ENCODE measurements at regions not wholly inside any gene's neighbourhood (a gene's known extent, or its start where the extent isn't known, plus 50 kb on each side); places are given as distances from the start of the nearest gene placed in this dataset.

GRCh38 chr12:70154960-70155589 lies 88.2 kb upstream of the CNOT2 start:
- peaks cover 3% of the 10 kb centered on the region for H3K36me3 Mint-ChIP-seq
- ChIA-PET POLR2A (interaction anchor here (0.6 to 0.7 kb wide), 2 partner anchors 126 to 371 kb away, joined by 3 read pairs; no protein-coding TSS in a partner anchor), CTCF (interaction anchor here in 1 of 2 donors (0.6 kb wide), 1 partner anchor 11 kb away, joined by 3 read pairs; no protein-coding TSS in a partner anchor)

GRCh38 chr12:70157099-70157498 lies 86.1 kb upstream of the CNOT2 start:
- H3K36me3 ChIP-seq (ENCODE audit: control insufficient read depth in 2 of 2, extremely low read depth in 1 of 2, insufficient read depth in 1 of 2, low read length in 1 of 2), result no peaks in the 10 kb centered on the region
- ChIA-PET CTCF (no interaction called here), POLR2A (no interaction called here)
- H3K27ac ChIP-seq (ENCODE audit: low read length), result no peak overlapping the region
- DNase-seq, result no peak
- no peak for ATAC-seq (replicated peaks in 1 of 4)
- peaks cover 7 to 17% of the 10 kb centered on the region in 2 donors for H3K27me3 Mint-ChIP-seq
- no peak overlapping the region for H3K4me3 ChIP-seq (ENCODE audit: control insufficient read depth in 1 of 2, extremely low read depth in 1 of 2, low read length in 1 of 2)
- H3K27me3 ChIP-seq (replicated peaks in 1 of 2; ENCODE audit: control insufficient read depth in 2 of 2, extremely low read depth in 1 of 2, insufficient read depth in 2 of 2, low read length in 1 of 2), result no peaks in the 10 kb centered on the region
- H3K36me3 Mint-ChIP-seq, result peaks cover 3% of the 10 kb centered on the region
- H3K27ac Mint-ChIP-seq, result no peak overlapping the region
- peaks cover 13 to 41% (median 26%) of the 10 kb centered on the region in 3 donors for H3K9me3 Mint-ChIP-seq
- peaks cover 0 to 5% (median 0%) of the 10 kb centered on the region in 3 donors for H3K4me1 Mint-ChIP-seq
- no CpG with 5 or more reads among the region's 1 CpG for whole genome bisulfite sequencing (ENCODE audit: insufficient coverage)
- no peaks in the 10 kb centered on the region for H3K4me1 ChIP-seq (ENCODE audit: control insufficient read depth in 1 of 2, extremely low read depth in 1 of 2, insufficient read depth in 2 of 2, low read length in 2 of 2)
- no peak overlapping the region for H3K4me3 Mint-ChIP-seq
- H3K9me3 ChIP-seq, result peaks cover 3% of the 10 kb centered on the region

More at GRCh38 chr12:70154960-70155589, 88.2 kb upstream of the CNOT2 start:
- no peaks in the 10 kb centered on the region for H3K27me3 ChIP-seq (replicated peaks in 1 of 2; ENCODE audit: control insufficient read depth in 2 of 2, extremely low read depth in 1 of 2, insufficient read depth in 2 of 2, low read length in 1 of 2)
- Mint-ChIP-seq H3K27me3 (peaks cover 4 to 7% of the 10 kb centered on the region in 2 donors), H3K9me3 (peaks cover 8 to 41% (median 22%) of the 10 kb centered on the region in 3 donors), H3K27ac (no peak overlapping the region), H3K4me3 (no peak overlapping the region), H3K4me1 (peaks cover 0 to 5% (median 0%) of the 10 kb centered on the region in 3 donors)
- H3K4me1 ChIP-seq (ENCODE audit: control insufficient read depth in 1 of 2, extremely low read depth in 1 of 2, insufficient read depth in 2 of 2, low read length in 2 of 2), result no peaks in the 10 kb centered on the region
- no peak overlapping the region for H3K27ac ChIP-seq (ENCODE audit: low read length)
- H3K9me3 ChIP-seq, result peaks cover 3% of the 10 kb centered on the region
- DNase-seq, result no peak
- no peaks in the 10 kb centered on the region for H3K36me3 ChIP-seq (ENCODE audit: control insufficient read depth in 2 of 2, extremely low read depth in 1 of 2, insufficient read depth in 1 of 2, low read length in 1 of 2)
- H3K4me3 ChIP-seq (ENCODE audit: control insufficient read depth in 1 of 2, extremely low read depth in 1 of 2, low read length in 1 of 2), result no peak overlapping the region
- no peak for ATAC-seq (replicated peaks in 1 of 4)

- DNase-seq (no peak), ATAC-seq (replicated peaks in 1 of 4) (no peak)
- CTCF ChIA-PET, result no interaction called here
- Mint-ChIP-seq H3K9me3 (peaks cover 0 to 5% (median 4%) of the 10 kb centered on the region in 3 donors), H3K27me3 (peaks cover 0 to 16% of the 10 kb centered on the region in 2 donors), H3K36me3 (no peaks in the 10 kb centered on the region), H3K4me1 (peaks cover 5 to 6% (median 6%) of the 10 kb centered on the region in 3 donors), H3K4me3 (no peak overlapping the region), H3K27ac (no peak overlapping the region)
- no peak overlapping the region for H3K4me3 ChIP-seq (ENCODE audit: control insufficient read depth in 1 of 2, extremely low read depth in 1 of 2, low read length in 1 of 2)
- H3K36me3 ChIP-seq (ENCODE audit: control insufficient read depth in 2 of 2, extremely low read depth in 1 of 2, insufficient read depth in 1 of 2, low read length in 1 of 2), result no peaks in the 10 kb centered on the region
- no peaks in the 10 kb centered on the region for H3K4me1 ChIP-seq (ENCODE audit: control insufficient read depth in 1 of 2, extremely low read depth in 1 of 2, insufficient read depth in 2 of 2, low read length in 2 of 2)
- H3K27me3 ChIP-seq (replicated peaks in 1 of 2; ENCODE audit: control insufficient read depth in 2 of 2, extremely low read depth in 1 of 2, insufficient read depth in 2 of 2, low read length in 1 of 2), result no peaks in the 10 kb centered on the region
- no peak overlapping the region for H3K27ac ChIP-seq (ENCODE audit: low read length)
- POLR2A ChIA-PET, result no interaction called here
- WGBS (ENCODE audit: insufficient coverage), result 88% methylated on average over 2 of the region's 4 CpGs
- no peaks in the 10 kb centered on the region for H3K9me3 ChIP-seq
Observed at GRCh38 chr12:70165450-70165849, 77.8 kb upstream of the CNOT2 start.

- Mint-ChIP-seq H3K4me1 (no peaks in the 10 kb centered on the region), H3K27me3 (peaks cover 3 to 4% of the 10 kb centered on the region in 2 donors), H3K9me3 (peaks cover 0 to 4% (median 0%) of the 10 kb centered on the region in 3 donors), H3K27ac (no peak overlapping the region), H3K4me3 (no peak overlapping the region), H3K36me3 (no peaks in the 10 kb centered on the region)
- no peak for DNase-seq
- Histone ChIP-seq H3K27ac (ENCODE audit: low read length) (no peak overlapping the region), H3K4me1 (ENCODE audit: control insufficient read depth in 1 of 2, extremely low read depth in 1 of 2, insufficient read depth in 2 of 2, low read length in 2 of 2) (no peaks in the 10 kb centered on the region), H3K27me3 (replicated peaks in 1 of 2; ENCODE audit: control insufficient read depth in 2 of 2, extremely low read depth in 1 of 2, insufficient read depth in 2 of 2, low read length in 1 of 2) (no peaks in the 10 kb centered on the region), H3K9me3 (no peaks in the 10 kb centered on the region), H3K36me3 (ENCODE audit: control insufficient read depth in 2 of 2, extremely low read depth in 1 of 2, insufficient read depth in 1 of 2, low read length in 1 of 2) (no peaks in the 10 kb centered on the region), H3K4me3 (ENCODE audit: control insufficient read depth in 1 of 2, extremely low read depth in 1 of 2, low read length in 1 of 2) (no peak overlapping the region)
- POLR2A ChIA-PET, result no interaction called here
- no peak for ATAC-seq (replicated peaks in 1 of 4)
- CTCF ChIA-PET, result no interaction called here
Observed at GRCh38 chr12:70176290-70176689, 66.9 kb upstream of the CNOT2 start.

- H3K4me1 Mint-ChIP-seq, result no peaks in the 10 kb centered on the region
Observed at GRCh38 chr12:70177631-70178030, 65.6 kb upstream of the CNOT2 start.

GRCh38 chr12:70178038-70178437 lies 65.2 kb upstream of the CNOT2 start:
- no peak overlapping the region for H3K4me3 Mint-ChIP-seq
- no peak overlapping the region for H3K4me3 ChIP-seq (ENCODE audit: control insufficient read depth in 1 of 2, extremely low read depth in 1 of 2, low read length in 1 of 2)
- H3K9me3 ChIP-seq, result no peaks in the 10 kb centered on the region
- peaks cover 4 to 10% of the 10 kb centered on the region in 2 donors for H3K27me3 Mint-ChIP-seq
- no peaks in the 10 kb centered on the region for H3K4me1 Mint-ChIP-seq
- H3K36me3 ChIP-seq (ENCODE audit: control insufficient read depth in 2 of 2, extremely low read depth in 1 of 2, insufficient read depth in 1 of 2, low read length in 1 of 2), result no peaks in the 10 kb centered on the region
- peaks cover 0 to 4% (median 0%) of the 10 kb centered on the region in 3 donors for H3K9me3 Mint-ChIP-seq
- DNase-seq (no peak), ATAC-seq (replicated peaks in 1 of 4) (no peak)
- no CpG with 5 or more reads among the region's 1 CpG for WGBS (ENCODE audit: insufficient coverage)
- no peaks in the 10 kb centered on the region for H3K27me3 ChIP-seq (replicated peaks in 1 of 2; ENCODE audit: control insufficient read depth in 2 of 2, extremely low read depth in 1 of 2, insufficient read depth in 2 of 2, low read length in 1 of 2)
- no peak overlapping the region for H3K27ac Mint-ChIP-seq
- H3K27ac ChIP-seq (ENCODE audit: low read length), result no peak overlapping the region
- no peaks in the 10 kb centered on the region for H3K4me1 ChIP-seq (ENCODE audit: control insufficient read depth in 1 of 2, extremely low read depth in 1 of 2, insufficient read depth in 2 of 2, low read length in 2 of 2)
- POLR2A ChIA-PET, result no interaction called here
- no peaks in the 10 kb centered on the region for H3K36me3 Mint-ChIP-seq
- CTCF ChIA-PET, result no interaction called here

More at GRCh38 chr12:70177631-70178030, 65.6 kb upstream of the CNOT2 start:
- Histone ChIP-seq H3K27ac (ENCODE audit: low read length) (no peak overlapping the region), H3K4me1 (ENCODE audit: control insufficient read depth in 1 of 2, extremely low read depth in 1 of 2, insufficient read depth in 2 of 2, low read length in 2 of 2) (no peaks in the 10 kb centered on the region), H3K36me3 (ENCODE audit: control insufficient read depth in 2 of 2, extremely low read depth in 1 of 2, insufficient read depth in 1 of 2, low read length in 1 of 2) (no peaks in the 10 kb centered on the region), H3K27me3 (replicated peaks in 1 of 2; ENCODE audit: control insufficient read depth in 2 of 2, extremely low read depth in 1 of 2, insufficient read depth in 2 of 2, low read length in 1 of 2) (no peaks in the 10 kb centered on the region), H3K4me3 (ENCODE audit: control insufficient read depth in 1 of 2, extremely low read depth in 1 of 2, low read length in 1 of 2) (no peak overlapping the region), H3K9me3 (no peaks in the 10 kb centered on the region)
- POLR2A ChIA-PET, result no interaction called here
- Mint-ChIP-seq H3K4me3 (no peak overlapping the region), H3K27me3 (peaks cover 4 to 6% of the 10 kb centered on the region in 2 donors), H3K9me3 (peaks cover 0 to 4% (median 0%) of the 10 kb centered on the region in 3 donors), H3K36me3 (no peaks in the 10 kb centered on the region), H3K27ac (no peak overlapping the region)
- no peak for ATAC-seq (replicated peaks in 1 of 4)
- no peak for DNase-seq
- no CpG with 5 or more reads among the region's 1 CpG for WGBS (ENCODE audit: insufficient coverage)
- CTCF ChIA-PET, result no interaction called here

All from T-cell (primary cell).